HG03060 (cell line): ENCODE measurements at regions not wholly inside any gene's neighbourhood (a gene's known extent, or its start where the extent isn't known, plus 50 kb on each side); places are given as distances from the start of the nearest gene placed in this dataset.
"Not testable (repeated sequence)": the region's sequence is repeated elsewhere in the genome, so short reads cannot be mapped to it uniquely, and the experiment has no call there.

ENCODE experiments used
- ATAC-seq: cut with Tn5 transposase; IDR thresholded peaks from one replicate; pipeline ENCODE4 v1.9.1; 2021; ENCODE audit warnings: low read depth, moderate number of reproducible peaks; ENCODE audit not compliant: unreplicated experiment

DNA sequence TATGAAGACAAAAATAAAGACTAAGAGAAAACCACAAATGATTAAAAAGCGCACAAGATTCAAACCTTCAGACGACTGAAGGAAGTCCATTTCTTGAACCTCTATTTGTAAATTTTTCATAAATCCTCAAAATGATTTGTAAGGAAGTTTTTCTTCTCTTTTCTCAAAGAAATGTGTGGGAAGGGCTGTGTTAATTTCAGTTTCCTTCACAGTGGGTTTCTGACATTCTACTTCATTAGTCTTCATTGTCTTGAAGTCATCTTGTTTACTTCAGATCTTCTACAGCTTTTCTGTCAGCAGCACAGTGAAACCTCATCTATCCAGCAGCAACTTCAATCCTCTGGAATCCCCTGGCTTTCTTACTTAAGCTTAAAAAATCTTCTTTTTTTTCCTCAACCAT is 87.6 kb upstream of the MYLIP start:
- ATAC-seq: no peak

- ATAC-seq: no peak
Measured at GRCh38 chr6:16040628-16040974, 88.3 kb upstream of the MYLIP start.

- ATAC-seq: not testable (repeated sequence)
Measured at GRCh38 chr6:16039892-16040627, 88.8 kb upstream of the MYLIP start.

GRCh38 chr6:16038938-16039337 is 89.9 kb upstream of the MYLIP start:
- ATAC-seq: no peak

GRCh38 chr6:16035488-16036080 is 93.3 kb upstream of the MYLIP start:
- ATAC-seq: no peak

- no peak for ATAC-seq
Measured at GRCh38 chr6:16033214-16033613, 95.7 kb upstream of the MYLIP start.

GRCh38 chr6:16031278-16031981 is 97.5 kb upstream of the MYLIP start:
- no peak for ATAC-seq

GRCh38 chr6:16028966-16029365 is 99.9 kb upstream of the MYLIP start:
- ATAC-seq: no peak

DNA sequence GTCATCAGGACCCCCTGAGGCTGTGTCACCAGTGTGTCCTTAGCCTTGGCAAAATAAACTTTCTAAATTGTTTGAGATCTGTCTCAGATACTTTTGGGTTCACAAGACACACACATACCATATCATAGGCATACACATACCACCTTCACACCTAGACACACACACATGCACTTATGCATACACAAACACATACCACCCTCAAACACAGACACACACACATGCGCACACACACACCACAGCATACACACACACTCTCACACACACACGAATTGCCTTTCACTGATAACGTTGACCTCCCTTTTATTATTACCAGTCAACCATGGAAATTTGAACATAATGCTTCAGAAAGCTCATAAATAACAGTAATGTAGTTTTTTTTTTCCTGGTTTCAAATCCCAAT is 108.6 kb upstream of the MYLIP start:
- no peak for ATAC-seq

DNA sequence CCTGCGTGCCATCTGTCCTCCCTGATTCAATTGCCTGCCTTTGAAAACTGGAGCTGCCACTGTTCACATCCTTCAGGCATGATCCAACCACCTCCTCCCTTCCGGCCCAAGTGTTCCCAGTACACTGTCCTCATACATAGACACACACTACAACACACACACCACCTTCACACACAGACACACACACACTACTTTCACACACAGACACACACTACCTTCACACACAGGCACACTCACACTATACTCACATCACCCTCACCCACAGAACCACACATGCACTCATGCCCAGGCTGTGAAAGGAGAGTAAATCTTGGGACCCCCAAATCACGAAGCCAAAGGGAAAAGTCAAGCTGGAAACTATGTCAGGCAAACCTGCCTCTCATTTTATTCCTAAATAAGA is 109.4 kb upstream of the MYLIP start:
- ATAC-seq: no peak

DNA sequence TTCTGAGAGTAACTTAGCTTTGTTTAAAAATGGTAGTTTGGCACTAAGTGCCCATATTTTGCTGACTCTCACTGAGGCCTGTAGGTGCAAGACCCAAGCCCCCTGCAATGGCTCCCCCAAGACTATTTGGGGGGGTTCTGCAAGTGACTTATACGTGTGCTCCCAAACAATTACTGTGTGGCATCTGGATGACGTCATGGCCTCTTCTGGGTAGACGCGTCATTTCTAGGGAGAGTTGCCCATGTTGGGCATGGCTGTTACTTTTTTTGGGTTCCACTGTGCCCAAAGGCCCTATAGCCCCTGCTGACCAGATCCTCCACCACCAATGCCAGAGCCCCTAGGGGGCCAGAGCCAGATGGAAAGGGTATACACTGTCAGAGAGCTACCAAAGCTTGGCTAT is 110.3 kb upstream of the MYLIP start:
- ATAC-seq: no peak

GRCh38 chr6:16014325-16014724 is 114.6 kb upstream of the MYLIP start:
- not testable (repeated sequence) for ATAC-seq

GRCh38 chr6:16007146-16007545 is 121.7 kb upstream of the MYLIP start:
- ATAC-seq: no peak

- no peak for ATAC-seq
Measured at GRCh38 chr6:16006681-16007080, 122.2 kb upstream of the MYLIP start.

GRCh38 chr6:16004934-16005679 is 123.8 kb upstream of the MYLIP start:
- ATAC-seq: no peak

DNA sequence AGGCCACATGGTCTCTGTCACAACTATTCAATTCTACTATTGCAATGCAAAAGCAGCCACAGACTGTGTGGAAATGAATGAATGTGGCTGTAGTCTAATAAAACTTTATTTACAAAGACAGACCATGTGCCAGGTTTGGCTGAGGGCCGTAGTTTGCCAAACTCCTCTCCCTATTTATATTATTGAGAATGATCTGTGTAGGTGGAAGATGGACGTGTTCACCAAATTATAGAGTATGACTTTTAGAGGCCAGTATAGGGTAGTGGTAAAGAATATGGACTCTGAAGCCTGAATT is 125.7 kb upstream of the MYLIP start:
- no peak for ATAC-seq

DNA sequence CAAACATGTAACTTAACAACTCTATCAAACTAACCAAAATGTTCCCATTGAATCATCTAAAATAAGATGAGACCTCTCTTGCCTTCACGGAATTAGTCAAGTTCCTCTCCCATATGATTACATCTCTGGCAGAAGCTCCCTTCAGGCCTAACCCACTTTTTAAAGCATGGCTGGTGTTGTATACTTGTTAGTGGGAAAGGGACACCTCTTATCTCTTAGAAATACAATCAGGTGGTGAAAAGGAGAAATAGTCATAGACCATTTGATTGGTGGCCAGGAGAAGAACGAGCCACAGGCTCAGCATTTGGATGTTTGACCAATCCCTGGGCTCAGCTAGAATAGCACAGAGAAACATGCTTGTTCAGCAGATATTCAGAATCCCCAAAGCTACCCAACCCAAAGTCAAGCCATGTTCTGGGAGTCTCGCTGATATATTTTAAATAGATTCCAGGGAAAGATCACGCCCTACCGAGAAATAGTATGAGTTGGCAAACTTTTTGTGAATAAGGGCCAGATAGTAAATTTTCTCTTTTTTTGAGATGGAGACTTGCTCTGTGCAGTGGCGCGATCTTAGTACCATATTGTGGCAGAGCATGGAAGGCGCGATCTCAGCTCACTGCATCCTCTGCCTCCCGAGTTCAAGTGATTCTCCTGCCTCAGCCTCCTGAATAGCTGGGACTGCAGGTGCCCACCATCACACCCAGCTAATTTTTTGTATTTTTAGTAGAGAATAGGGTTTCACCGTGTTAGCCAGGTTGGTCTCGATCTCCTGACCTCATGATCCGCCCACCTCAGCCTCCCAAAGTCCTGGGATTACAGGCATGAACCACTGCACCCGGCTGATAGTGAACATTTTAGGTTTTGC is 126.3 kb upstream of the MYLIP start:
- ATAC-seq: no peak

DNA sequence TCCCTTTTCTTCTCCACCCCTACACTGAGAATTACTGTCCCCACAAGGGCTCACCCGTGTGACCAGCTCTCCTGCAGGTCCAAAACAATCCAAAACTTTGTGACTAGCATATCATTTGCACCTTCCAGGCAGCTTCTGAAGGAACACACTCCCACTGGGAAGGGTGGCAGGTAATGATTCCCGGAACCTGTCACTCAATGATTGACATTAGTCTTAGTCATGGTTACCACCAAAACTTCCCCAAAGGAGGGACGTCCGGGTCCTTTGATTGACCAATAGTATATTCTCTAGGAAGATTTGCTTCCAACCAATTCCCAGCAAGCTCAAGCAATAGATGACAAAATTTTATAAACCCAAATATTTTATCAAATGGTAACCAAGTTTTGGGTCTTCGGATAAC is 127.7 kb upstream of the MYLIP start:
- ATAC-seq: no peak

DNA sequence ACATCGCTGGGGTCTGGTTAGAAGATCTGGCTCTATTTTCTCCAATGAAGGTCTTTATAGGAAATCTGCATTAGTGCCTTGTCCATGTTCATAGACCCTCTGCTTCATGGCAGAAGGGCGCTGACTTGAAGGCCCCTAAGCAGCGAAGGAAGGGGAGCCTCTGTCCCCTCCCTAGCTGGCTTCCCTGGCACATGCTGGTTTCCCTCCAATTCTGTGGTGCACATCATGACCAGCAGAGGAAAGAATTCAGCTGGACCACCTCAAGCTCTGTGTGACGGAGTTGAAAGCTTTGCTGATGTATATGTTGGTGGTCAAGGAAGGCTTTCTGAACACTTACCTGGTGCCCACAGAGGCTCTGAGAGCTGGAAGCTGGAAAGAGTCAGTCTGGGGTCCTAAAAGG is 129.7 kb upstream of the MYLIP start:
- ATAC-seq: no peak

DNA sequence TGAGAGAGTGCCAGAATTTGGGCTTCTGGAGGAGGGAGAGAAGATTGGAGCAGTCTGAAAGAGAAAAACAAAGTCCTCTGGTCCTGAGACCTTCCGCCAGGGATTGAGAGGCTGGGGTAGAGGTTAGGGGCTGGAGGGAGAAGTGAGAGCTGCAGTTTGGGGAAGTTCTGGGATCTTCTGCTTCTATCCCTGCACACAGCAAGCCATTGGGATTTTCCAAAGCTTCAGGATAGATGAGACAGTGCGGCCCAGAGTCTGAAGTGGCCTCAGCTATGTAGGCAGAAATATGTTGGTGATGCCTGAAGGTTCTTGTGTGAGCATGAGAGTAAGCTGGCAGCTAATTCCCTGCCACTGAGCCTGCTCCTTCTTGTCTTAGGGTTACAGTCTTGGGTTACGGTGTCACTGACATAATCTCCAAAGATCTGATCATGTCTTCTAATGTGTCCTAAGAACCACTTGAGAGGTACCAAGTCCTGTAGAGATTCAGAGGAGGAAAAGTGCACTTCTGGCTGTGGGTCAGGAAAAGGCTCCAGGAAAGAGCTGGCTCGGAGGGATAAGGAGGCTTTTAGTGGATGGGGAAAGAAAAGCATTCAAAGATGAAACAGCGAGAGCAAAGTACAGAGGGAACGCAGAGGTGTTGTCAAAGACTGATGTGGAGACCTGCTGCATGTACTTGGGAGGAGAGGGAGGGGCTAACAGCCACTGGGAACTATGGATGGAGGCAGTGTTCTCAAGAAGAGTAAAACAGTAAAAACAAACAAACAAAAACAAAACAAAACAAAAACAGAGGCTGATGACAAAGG is 131.1 kb upstream of the MYLIP start:
- ATAC-seq: no peak
